Activated CD4-positive, alpha-beta memory T cell treated with anti-CD3 and anti-CD28 coated beads, Interleukin-2, amount 10 ng/mL, durations not matched to agents 7 days and 5 days (primary cell): ENCODE measurements at regions not wholly inside any gene's neighbourhood (a gene's known extent, or its start where the extent isn't known, plus 50 kb on each side); places are given as distances from the start of the nearest gene placed in this dataset.

Experiments used
- CTCF ChIA-PET: fragments of 350-600 bp; sonication (Branson Sonifier 250); formaldehyde crosslinking; loops from one replicate; lab custom pipeline; 2021; ENCODE audit warnings: antibody characterized with exemption, inconsistent platforms; lab: Charles Lee
- POLR2A ChIA-PET: fragments of 350-600 bp; sonication (Branson Sonifier 250); formaldehyde crosslinking; loops from one replicate; lab custom pipeline; 2021; ENCODE audit warnings: antibody characterized with exemption; lab: Charles Lee
- DNase-seq: peaks from one replicate; pipeline ENCODE4 v3.0.0-alpha.2; 2020
- H3K27ac Mint-ChIP-seq: one replicate; pipeline ENCODE4 v1.8.0; 2021; ENCODE audit warnings: mild to moderate bottlenecking, mixed read lengths
- H3K27me3 Mint-ChIP-seq: one replicate; pipeline ENCODE4 v1.8.0; 2021; ENCODE audit warnings: mixed read lengths
- H3K36me3 Mint-ChIP-seq: one replicate; pipeline ENCODE4 v1.8.0; 2021; ENCODE audit warnings: low read depth, mixed read lengths
- H3K4me1 Mint-ChIP-seq: one replicate; pipeline ENCODE4 v1.8.0; 2021; ENCODE audit warnings: mixed read lengths
- H3K4me3 Mint-ChIP-seq: one replicate; pipeline ENCODE4 v1.8.0; 2021; ENCODE audit warnings: mild to moderate bottlenecking, mixed read lengths
- H3K9me3 Mint-ChIP-seq: one replicate; pipeline ENCODE4 v1.8.0; 2021; ENCODE audit warnings: mixed read lengths

- peaks cover 19% of the 10 kb centered on the region for H3K27me3 Mint-ChIP-seq
- no peak for DNase-seq
Measured at GRCh38 chr5:73327908-73328455, 120.6 kb downstream of the FOXD1 start.

GRCh38 chr5:73325546-73325945 is 123.0 kb downstream of the FOXD1 start:
- Mint-ChIP-seq H3K27me3 (peaks cover 20% of the 10 kb centered on the region), H3K4me1 (no peaks in the 10 kb centered on the region), H3K27ac (no peak overlapping the region), H3K9me3 (no peaks in the 10 kb centered on the region), H3K4me3 (no peak overlapping the region), H3K36me3 (no peaks in the 10 kb centered on the region)
- no peak for DNase-seq
- ChIA-PET CTCF (no interaction called here), POLR2A (no interaction called here)

More at GRCh38 chr5:73327908-73328455, 120.6 kb downstream of the FOXD1 start:
- Mint-ChIP-seq H3K9me3 (no peaks in the 10 kb centered on the region), H3K36me3 (no peaks in the 10 kb centered on the region), H3K27ac (no peak overlapping the region), H3K4me3 (no peak overlapping the region), H3K4me1 (no peaks in the 10 kb centered on the region)
- POLR2A ChIA-PET: no interaction called here
- CTCF ChIA-PET: no interaction called here

- peaks cover 19% of the 10 kb centered on the region for H3K27me3 Mint-ChIP-seq
- no peak overlapping the region for H3K4me3 Mint-ChIP-seq
- no peaks in the 10 kb centered on the region for H3K36me3 Mint-ChIP-seq
- H3K9me3 Mint-ChIP-seq: no peaks in the 10 kb centered on the region
- no peak overlapping the region for H3K27ac Mint-ChIP-seq
- ChIA-PET CTCF (no interaction called here), POLR2A (no interaction called here)
- H3K4me1 Mint-ChIP-seq: no peaks in the 10 kb centered on the region
- DNase-seq: no peak
Measured at GRCh38 chr5:73323466-73323865, 125.1 kb downstream of the FOXD1 start.

- Mint-ChIP-seq H3K27ac (no peak overlapping the region), H3K4me1 (no peaks in the 10 kb centered on the region), H3K4me3 (no peak overlapping the region), H3K27me3 (peaks cover 25% of the 10 kb centered on the region), H3K36me3 (no peaks in the 10 kb centered on the region), H3K9me3 (no peaks in the 10 kb centered on the region)
- CTCF ChIA-PET: no interaction called here
- no peak for DNase-seq
- POLR2A ChIA-PET: no interaction called here
Measured at GRCh38 chr5:73322437-73323076, 126.0 kb downstream of the FOXD1 start.

GRCh38 chr5:73321757-73322436 is 126.7 kb downstream of the FOXD1 start:
- H3K27ac Mint-ChIP-seq: no peak overlapping the region
- CTCF ChIA-PET: no interaction called here
- H3K9me3 Mint-ChIP-seq: no peaks in the 10 kb centered on the region
- H3K36me3 Mint-ChIP-seq: no peaks in the 10 kb centered on the region
- no peaks in the 10 kb centered on the region for H3K4me1 Mint-ChIP-seq
- no peak overlapping the region for H3K4me3 Mint-ChIP-seq
- no peak for DNase-seq
- H3K27me3 Mint-ChIP-seq: peaks cover 25% of the 10 kb centered on the region
- POLR2A ChIA-PET: no interaction called here

GRCh38 chr5:73319036-73319435 is 129.5 kb downstream of the FOXD1 start:
- Mint-ChIP-seq H3K4me3 (no peak overlapping the region), H3K27ac (no peak overlapping the region), H3K27me3 (peaks cover 43% of the 10 kb centered on the region), H3K36me3 (no peaks in the 10 kb centered on the region), H3K9me3 (no peaks in the 10 kb centered on the region), H3K4me1 (no peaks in the 10 kb centered on the region)
- ChIA-PET POLR2A (no interaction called here), CTCF (interaction anchor here (0.6 kb wide), 1 partner anchor 130 kb away, joined by 3 read pairs; no protein-coding TSS in a partner anchor)
- no peak for DNase-seq

- Mint-ChIP-seq H3K27me3 (peaks cover 47% of the 10 kb centered on the region), H3K9me3 (no peaks in the 10 kb centered on the region), H3K4me1 (no peaks in the 10 kb centered on the region), H3K27ac (no peak overlapping the region), H3K4me3 (no peak overlapping the region), H3K36me3 (no peaks in the 10 kb centered on the region)
- CTCF ChIA-PET: no interaction called here
- no peak for DNase-seq
- POLR2A ChIA-PET: no interaction called here
Measured at GRCh38 chr5:73318308-73318719, 130.3 kb downstream of the FOXD1 start.

GRCh38 chr5:73317523-73317922 is 131.1 kb downstream of the FOXD1 start:
- no peak for DNase-seq
- ChIA-PET CTCF (no interaction called here), POLR2A (no interaction called here)
- Mint-ChIP-seq H3K27ac (no peak overlapping the region), H3K9me3 (no peaks in the 10 kb centered on the region), H3K4me3 (no peak overlapping the region), H3K27me3 (peaks cover 52% of the 10 kb centered on the region), H3K4me1 (no peaks in the 10 kb centered on the region), H3K36me3 (no peaks in the 10 kb centered on the region)

- CTCF ChIA-PET: no interaction called here
- H3K27ac Mint-ChIP-seq: no peak overlapping the region
- POLR2A ChIA-PET: no interaction called here
Measured at GRCh38 chr5:73314395-73315257, 134.0 kb downstream of the FOXD1 start.

GRCh38 chr5:73312872-73313510 is 135.6 kb downstream of the FOXD1 start:
- Mint-ChIP-seq H3K4me1 (no peaks in the 10 kb centered on the region), H3K4me3 (no peak overlapping the region), H3K27ac (no peak overlapping the region), H3K36me3 (no peaks in the 10 kb centered on the region), H3K9me3 (no peaks in the 10 kb centered on the region), H3K27me3 (peaks cover 69% of the 10 kb centered on the region)
- DNase-seq: no peak
- CTCF ChIA-PET: interaction anchor here (3.6 kb wide), 1 partner anchor 138 kb away, joined by 13 read pairs; no protein-coding TSS in a partner anchor
- POLR2A ChIA-PET: no interaction called here

More at GRCh38 chr5:73314395-73315257, 134.0 kb downstream of the FOXD1 start:
- Mint-ChIP-seq H3K27me3 (peaks cover 64% of the 10 kb centered on the region), H3K4me1 (no peaks in the 10 kb centered on the region), H3K4me3 (no peak overlapping the region), H3K9me3 (no peaks in the 10 kb centered on the region), H3K36me3 (no peaks in the 10 kb centered on the region)
- no peak for DNase-seq

- Mint-ChIP-seq H3K27me3 (peaks cover 66% of the 10 kb centered on the region), H3K9me3 (no peaks in the 10 kb centered on the region), H3K36me3 (no peaks in the 10 kb centered on the region), H3K4me3 (no peak overlapping the region), H3K4me1 (no peaks in the 10 kb centered on the region), H3K27ac (no peak overlapping the region)
- POLR2A ChIA-PET: no interaction called here
- no peak for DNase-seq
- CTCF ChIA-PET: interaction anchor here (0.9 to 3.6 kb wide), 2 partner anchors 139 to 181 kb away, joined by 4 to 13 read pairs; no protein-coding TSS in a partner anchor
Measured at GRCh38 chr5:73312146-73312871, 136.3 kb downstream of the FOXD1 start.
